Keratinocyte (primary cell): ENCODE measurements at regions not wholly inside any gene's neighbourhood (a gene's known extent, or its start where the extent isn't known, plus 50 kb on each side); places are given as distances from the start of the nearest gene placed in this dataset.

Experiments
- EZH2 ChIP-seq: IDR thresholded peaks from one replicate; pipeline ENCODE4 v1.6.1; 2012; ENCODE audit warnings: inconsistent platforms, mild to moderate bottlenecking, low read length, moderate library complexity
- TF ChIP-seq, protein P1 (sequence below), 3 experiments: IDR thresholded peaks in 1 of 3; conservative IDR thresholded peaks in 1 of 3; optimal IDR thresholded peaks in 1 of 3; 2 replicates in 2 of 3; 3 replicates in 1 of 3; pipeline versions ENCODE3 to v1.5.1; 2011; ENCODE audit warnings: low read length in 3 of 3, mild to moderate bottlenecking in 3 of 3, moderate library complexity in 2 of 3, control low read depth in 1 of 3, inconsistent platforms in 1 of 3; ENCODE audit not compliant: insufficient read depth in 2 of 3; ENCODE audit errors: extremely low read depth in 1 of 3

DNA sequence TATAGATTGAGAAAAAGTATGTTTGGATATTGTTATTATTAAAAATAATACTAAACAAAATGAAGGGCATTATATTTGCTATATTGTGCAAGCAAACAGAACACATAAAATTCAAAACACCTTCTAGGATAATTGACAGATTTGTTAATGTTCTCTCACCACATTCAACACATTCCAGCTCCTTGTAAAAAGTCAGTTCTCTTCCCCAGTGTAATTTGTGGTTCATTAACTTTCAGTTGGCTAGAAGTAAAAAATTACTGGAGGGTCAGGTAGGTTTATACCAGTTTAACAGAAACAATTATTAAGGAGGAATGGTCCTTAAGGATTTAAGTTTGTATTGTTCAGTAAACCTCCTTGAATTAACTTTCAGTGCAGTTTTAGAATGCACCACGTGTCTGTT is 1235.3 kb upstream of the ADGRL2 start:
- no peak for TF ChIP-seq EZH2
- TF ChIP-seq, protein P1, sequence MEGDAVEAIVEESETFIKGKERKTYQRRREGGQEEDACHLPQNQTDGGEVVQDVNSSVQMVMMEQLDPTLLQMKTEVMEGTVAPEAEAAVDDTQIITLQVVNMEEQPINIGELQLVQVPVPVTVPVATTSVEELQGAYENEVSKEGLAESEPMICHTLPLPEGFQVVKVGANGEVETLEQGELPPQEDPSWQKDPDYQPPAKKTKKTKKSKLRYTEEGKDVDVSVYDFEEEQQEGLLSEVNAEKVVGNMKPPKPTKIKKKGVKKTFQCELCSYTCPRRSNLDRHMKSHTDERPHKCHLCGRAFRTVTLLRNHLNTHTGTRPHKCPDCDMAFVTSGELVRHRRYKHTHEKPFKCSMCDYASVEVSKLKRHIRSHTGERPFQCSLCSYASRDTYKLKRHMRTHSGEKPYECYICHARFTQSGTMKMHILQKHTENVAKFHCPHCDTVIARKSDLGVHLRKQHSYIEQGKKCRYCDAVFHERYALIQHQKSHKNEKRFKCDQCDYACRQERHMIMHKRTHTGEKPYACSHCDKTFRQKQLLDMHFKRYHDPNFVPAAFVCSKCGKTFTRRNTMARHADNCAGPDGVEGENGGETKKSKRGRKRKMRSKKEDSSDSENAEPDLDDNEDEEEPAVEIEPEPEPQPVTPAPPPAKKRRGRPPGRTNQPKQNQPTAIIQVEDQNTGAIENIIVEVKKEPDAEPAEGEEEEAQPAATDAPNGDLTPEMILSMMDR (optimal IDR thresholded peaks at IDR 0.05 in 1 of 3, IDR thresholded peaks at IDR 0.05 in 1 of 3, conservative IDR thresholded peaks at IDR 0.05 in 1 of 3; ENCODE audit: extremely low read depth in 1 of 3, insufficient read depth in 2 of 3, low read length in 3 of 3) = no peak
